ENCODE measurements at regions not wholly inside any gene's neighbourhood (a gene's known extent, or its start where the extent isn't known, plus 50 kb on each side); places are given as distances from the start of the nearest gene placed in this dataset.

GRCh38 chr10:114881417-114881816, 56.6 kb upstream of the TRUB1 start:
- H3K79me2 ChIP-seq (ENCODE audit: insufficient read depth, low read length), result no peaks in the 10 kb centered on the region

GRCh38 chr10:114881901-114882300, 56.1 kb upstream of the TRUB1 start:
- no peaks in the 10 kb centered on the region for H3K27me3 ChIP-seq (ENCODE audit: insufficient read depth, low read length)
- H3K4me2 ChIP-seq (ENCODE audit: insufficient read depth, low read length), result no peak overlapping the region
- no peaks in the 10 kb centered on the region for H3K79me2 ChIP-seq (ENCODE audit: insufficient read depth, low read length)
- H3K36me3 ChIP-seq (ENCODE audit: insufficient read depth, low read length), result no peaks in the 10 kb centered on the region
- peaks cover 16% of the 10 kb centered on the region for H3K4me1 ChIP-seq (ENCODE audit: insufficient read depth, low read length)
- H3K4me3 ChIP-seq (ENCODE audit: insufficient read depth, low read length), result no peak overlapping the region
- no peak overlapping the region for H3K27ac ChIP-seq (ENCODE audit: low read depth, low read length)
- no peak for DNase-seq (ENCODE audit: insufficient read length, low spot score, missing footprints)
- H3K9me3 ChIP-seq (ENCODE audit: low read depth, low read length), result no peaks in the 10 kb centered on the region
- no peaks in the 10 kb centered on the region for H4K20me1 ChIP-seq (ENCODE audit: insufficient read depth, low read length)
- TF ChIP-seq CTCF (IDR thresholded peaks at IDR 0.05; ENCODE audit: extremely low read depth, low read depth, low read length), result no peak
- peak overlapping the region; percentile 57 for H2AFZ ChIP-seq (ENCODE audit: low read length)

More at GRCh38 chr10:114881417-114881816, 56.6 kb upstream of the TRUB1 start:
- Histone ChIP-seq H3K4me2 (ENCODE audit: insufficient read depth, low read length) (no peak overlapping the region), H3K4me1 (ENCODE audit: insufficient read depth, low read length) (peaks cover 16% of the 10 kb centered on the region), H2AFZ (ENCODE audit: low read length) (peak overlapping the region; percentile 57), H3K9me3 (ENCODE audit: low read depth, low read length) (no peaks in the 10 kb centered on the region), H3K27me3 (ENCODE audit: insufficient read depth, low read length) (no peaks in the 10 kb centered on the region), H3K36me3 (ENCODE audit: insufficient read depth, low read length) (no peaks in the 10 kb centered on the region), H3K4me3 (ENCODE audit: insufficient read depth, low read length) (no peak overlapping the region), H3K27ac (ENCODE audit: low read depth, low read length) (no peak overlapping the region), H4K20me1 (ENCODE audit: insufficient read depth, low read length) (no peaks in the 10 kb centered on the region)
- TF ChIP-seq CTCF (IDR thresholded peaks at IDR 0.05; ENCODE audit: extremely low read depth, low read depth, low read length), result no peak
- DNase-seq (ENCODE audit: insufficient read length, low spot score, missing footprints), result no peak

- Histone ChIP-seq H3K4me3 (ENCODE audit: insufficient read depth, low read length) (no peak overlapping the region), H2AFZ (ENCODE audit: low read length) (no peak overlapping the region)
- TF ChIP-seq CTCF (IDR thresholded peaks at IDR 0.05; ENCODE audit: extremely low read depth, low read depth, low read length), result no peak
Observed at GRCh38 chr10:114885443-114885842, 52.6 kb upstream of the TRUB1 start.

More at GRCh38 chr10:114885443-114885842, 52.6 kb upstream of the TRUB1 start:
- H3K79me2 ChIP-seq (ENCODE audit: insufficient read depth, low read length), result no peaks in the 10 kb centered on the region
- H3K27me3 ChIP-seq (ENCODE audit: insufficient read depth, low read length), result peaks cover 4% of the 10 kb centered on the region
- no peaks in the 10 kb centered on the region for H4K20me1 ChIP-seq (ENCODE audit: insufficient read depth, low read length)
- DNase-seq (ENCODE audit: insufficient read length, low spot score, missing footprints), result no peak
- no peaks in the 10 kb centered on the region for H3K36me3 ChIP-seq (ENCODE audit: insufficient read depth, low read length)
- no peak overlapping the region for H3K27ac ChIP-seq (ENCODE audit: low read depth, low read length)
- no peaks in the 10 kb centered on the region for H3K9me3 ChIP-seq (ENCODE audit: low read depth, low read length)
- peaks cover 7% of the 10 kb centered on the region for H3K4me1 ChIP-seq (ENCODE audit: insufficient read depth, low read length)
- no peak overlapping the region for H3K4me2 ChIP-seq (ENCODE audit: insufficient read depth, low read length)
